Neural cell (in vitro differentiated cells): ENCODE measurements at regions not wholly inside any gene's neighbourhood (a gene's known extent, or its start where the extent isn't known, plus 50 kb on each side); places are given as distances from the start of the nearest gene placed in this dataset.

Source experiments
- EP300 ChIP-seq: fragments of 450-650 bp; conservative IDR thresholded peaks from 2 replicates; pipeline ENCODE4 v1.6.1; 2014; ENCODE audit warnings: antibody characterized with exemption, mild to moderate bottlenecking, moderate library complexity; ENCODE audit not compliant: poor library complexity, severe bottlenecking
- EZH2 ChIP-seq: fragments of 200-600, 300-800 bp; shearing (Covaris generic), sonication (generic); IDR thresholded peaks from 2 replicates; pipeline ENCODE4 v1.6.1; 2014; ENCODE audit warnings: antibody characterized with exemption, low read length, borderline replicate concordance, mild to moderate bottlenecking; ENCODE audit not compliant: insufficient read depth, poor library complexity, severe bottlenecking
- POLR2AphosphoS5 ChIP-seq: IDR thresholded peaks from 2 replicates; pipeline ENCODE4 v1.6.1; 2012
- RAD21 ChIP-seq: fragments of 450-650 bp; conservative IDR thresholded peaks from 2 replicates; pipeline ENCODE4 v1.6.1; 2014; ENCODE audit warnings: antibody characterized with exemption, mild to moderate bottlenecking, moderate library complexity
- TAF1 ChIP-seq: IDR thresholded peaks from 2 replicates; pipeline ENCODE4 v1.6.1; 2012; ENCODE audit warnings: low read depth
- TF ChIP-seq, protein P1 (sequence below): fragments of 450-650 bp; IDR thresholded peaks from 2 replicates; pipeline ENCODE4 v1.5.1; 2014; ENCODE audit warnings: antibody characterized with exemption, mild to moderate bottlenecking, moderate library complexity; ENCODE audit not compliant: poor library complexity, severe bottlenecking
- TF ChIP-seq, protein P2 (sequence below): IDR thresholded peaks from 2 replicates; pipeline ENCODE4 v1.6.1; 2012; ENCODE audit warnings: borderline replicate concordance

GRCh38 chr16:66159987-66160386 is 206.5 kb upstream of the CDH5 start:
- TF ChIP-seq, protein P1, sequence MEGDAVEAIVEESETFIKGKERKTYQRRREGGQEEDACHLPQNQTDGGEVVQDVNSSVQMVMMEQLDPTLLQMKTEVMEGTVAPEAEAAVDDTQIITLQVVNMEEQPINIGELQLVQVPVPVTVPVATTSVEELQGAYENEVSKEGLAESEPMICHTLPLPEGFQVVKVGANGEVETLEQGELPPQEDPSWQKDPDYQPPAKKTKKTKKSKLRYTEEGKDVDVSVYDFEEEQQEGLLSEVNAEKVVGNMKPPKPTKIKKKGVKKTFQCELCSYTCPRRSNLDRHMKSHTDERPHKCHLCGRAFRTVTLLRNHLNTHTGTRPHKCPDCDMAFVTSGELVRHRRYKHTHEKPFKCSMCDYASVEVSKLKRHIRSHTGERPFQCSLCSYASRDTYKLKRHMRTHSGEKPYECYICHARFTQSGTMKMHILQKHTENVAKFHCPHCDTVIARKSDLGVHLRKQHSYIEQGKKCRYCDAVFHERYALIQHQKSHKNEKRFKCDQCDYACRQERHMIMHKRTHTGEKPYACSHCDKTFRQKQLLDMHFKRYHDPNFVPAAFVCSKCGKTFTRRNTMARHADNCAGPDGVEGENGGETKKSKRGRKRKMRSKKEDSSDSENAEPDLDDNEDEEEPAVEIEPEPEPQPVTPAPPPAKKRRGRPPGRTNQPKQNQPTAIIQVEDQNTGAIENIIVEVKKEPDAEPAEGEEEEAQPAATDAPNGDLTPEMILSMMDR: no peak
- TF ChIP-seq EZH2: no peak
- no peak for TF ChIP-seq TAF1
- no peak for TF ChIP-seq EP300
- no peak for TF ChIP-seq POLR2AphosphoS5
- TF ChIP-seq, protein P2, sequence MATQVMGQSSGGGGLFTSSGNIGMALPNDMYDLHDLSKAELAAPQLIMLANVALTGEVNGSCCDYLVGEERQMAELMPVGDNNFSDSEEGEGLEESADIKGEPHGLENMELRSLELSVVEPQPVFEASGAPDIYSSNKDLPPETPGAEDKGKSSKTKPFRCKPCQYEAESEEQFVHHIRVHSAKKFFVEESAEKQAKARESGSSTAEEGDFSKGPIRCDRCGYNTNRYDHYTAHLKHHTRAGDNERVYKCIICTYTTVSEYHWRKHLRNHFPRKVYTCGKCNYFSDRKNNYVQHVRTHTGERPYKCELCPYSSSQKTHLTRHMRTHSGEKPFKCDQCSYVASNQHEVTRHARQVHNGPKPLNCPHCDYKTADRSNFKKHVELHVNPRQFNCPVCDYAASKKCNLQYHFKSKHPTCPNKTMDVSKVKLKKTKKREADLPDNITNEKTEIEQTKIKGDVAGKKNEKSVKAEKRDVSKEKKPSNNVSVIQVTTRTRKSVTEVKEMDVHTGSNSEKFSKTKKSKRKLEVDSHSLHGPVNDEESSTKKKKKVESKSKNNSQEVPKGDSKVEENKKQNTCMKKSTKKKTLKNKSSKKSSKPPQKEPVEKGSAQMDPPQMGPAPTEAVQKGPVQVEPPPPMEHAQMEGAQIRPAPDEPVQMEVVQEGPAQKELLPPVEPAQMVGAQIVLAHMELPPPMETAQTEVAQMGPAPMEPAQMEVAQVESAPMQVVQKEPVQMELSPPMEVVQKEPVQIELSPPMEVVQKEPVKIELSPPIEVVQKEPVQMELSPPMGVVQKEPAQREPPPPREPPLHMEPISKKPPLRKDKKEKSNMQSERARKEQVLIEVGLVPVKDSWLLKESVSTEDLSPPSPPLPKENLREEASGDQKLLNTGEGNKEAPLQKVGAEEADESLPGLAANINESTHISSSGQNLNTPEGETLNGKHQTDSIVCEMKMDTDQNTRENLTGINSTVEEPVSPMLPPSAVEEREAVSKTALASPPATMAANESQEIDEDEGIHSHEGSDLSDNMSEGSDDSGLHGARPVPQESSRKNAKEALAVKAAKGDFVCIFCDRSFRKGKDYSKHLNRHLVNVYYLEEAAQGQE: no peak
- TF ChIP-seq RAD21: no peak
